ENCODE measurements at regions not wholly inside any gene's neighbourhood (a gene's known extent, or its start where the extent isn't known, plus 50 kb on each side); places are given as distances from the start of the nearest gene placed in this dataset.

- POLR2A ChIA-PET: interaction anchor here (0.6 kb wide), 1 partner anchor 266 kb away, joined by 5 read pairs; no protein-coding TSS in a partner anchor
- no peak for TF ChIP-seq CTCF (IDR thresholded peaks at IDR 0.05; ENCODE audit: unreplicated experiment)
- intact Hi-C loops (cut with micrococcal nuclease): no loop called here
- H3K9me3 Mint-ChIP-seq (ENCODE audit: unreplicated experiment): no peaks in the 10 kb centered on the region
- BruUV-seq (replicated peaks): no TSS peak
- H3K27ac Mint-ChIP-seq (ENCODE audit: low read depth, unreplicated experiment): no peak overlapping the region
- no peak overlapping the region for H3K4me3 Mint-ChIP-seq (ENCODE audit: unreplicated experiment)
- CTCF ChIA-PET: interaction anchor here (0.6 to 1.5 kb wide), 3 partner anchors 14 to 187 kb away, joined by 3 to 4 read pairs (median 4); no protein-coding TSS in a partner anchor
- no peaks in the 10 kb centered on the region for H3K36me3 Mint-ChIP-seq (ENCODE audit: insufficient read depth, unreplicated experiment)
- DNase-seq (ENCODE audit: unreplicated experiment): no peak
- H3K4me1 Mint-ChIP-seq (ENCODE audit: insufficient read depth, unreplicated experiment): no peaks in the 10 kb centered on the region
- H3K27me3 Mint-ChIP-seq (ENCODE audit: insufficient read depth, unreplicated experiment): no peaks in the 10 kb centered on the region
Measured at GRCh38 chr7:118298771-118299170, 74.3 kb downstream of the ANKRD7 start.

DNA sequence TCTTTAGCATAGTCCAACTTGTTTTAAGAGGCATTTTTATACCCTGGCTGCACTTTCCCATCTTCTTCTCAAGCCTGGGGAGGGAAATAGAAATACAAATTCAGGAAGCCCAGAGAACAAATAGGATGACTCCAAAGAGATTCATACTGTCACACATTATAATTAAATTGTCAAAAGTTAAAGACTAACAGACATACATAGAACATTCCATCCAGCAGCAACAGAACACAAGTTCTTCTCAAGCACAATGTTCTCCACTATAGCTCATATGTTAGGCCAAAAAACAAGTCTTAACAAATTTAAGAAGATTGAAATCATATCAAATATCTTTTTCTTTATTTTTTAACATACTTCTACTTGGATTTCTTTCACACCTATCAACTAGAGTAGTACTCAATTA is 75.7 kb downstream of the ANKRD7 start:
- BruUV-seq (replicated peaks): no TSS peak
- Mint-ChIP-seq H3K4me3 (ENCODE audit: unreplicated experiment) (no peak overlapping the region), H3K27ac (ENCODE audit: low read depth, unreplicated experiment) (no peak overlapping the region), H3K27me3 (ENCODE audit: insufficient read depth, unreplicated experiment) (no peaks in the 10 kb centered on the region), H3K36me3 (ENCODE audit: insufficient read depth, unreplicated experiment) (no peaks in the 10 kb centered on the region), H3K4me1 (ENCODE audit: insufficient read depth, unreplicated experiment) (no peaks in the 10 kb centered on the region), H3K9me3 (ENCODE audit: unreplicated experiment) (no peaks in the 10 kb centered on the region)
- no peak for DNase-seq (ENCODE audit: unreplicated experiment)
- intact Hi-C loops (cut with micrococcal nuclease): no loop called here
- POLR2A ChIA-PET: no interaction called here
- CTCF ChIA-PET: interaction anchor here (0.6 kb wide), 1 partner anchor 1516 kb away, joined by 3 read pairs; no protein-coding TSS in a partner anchor
- TF ChIP-seq CTCF (IDR thresholded peaks at IDR 0.05; ENCODE audit: unreplicated experiment): no peak

DNA sequence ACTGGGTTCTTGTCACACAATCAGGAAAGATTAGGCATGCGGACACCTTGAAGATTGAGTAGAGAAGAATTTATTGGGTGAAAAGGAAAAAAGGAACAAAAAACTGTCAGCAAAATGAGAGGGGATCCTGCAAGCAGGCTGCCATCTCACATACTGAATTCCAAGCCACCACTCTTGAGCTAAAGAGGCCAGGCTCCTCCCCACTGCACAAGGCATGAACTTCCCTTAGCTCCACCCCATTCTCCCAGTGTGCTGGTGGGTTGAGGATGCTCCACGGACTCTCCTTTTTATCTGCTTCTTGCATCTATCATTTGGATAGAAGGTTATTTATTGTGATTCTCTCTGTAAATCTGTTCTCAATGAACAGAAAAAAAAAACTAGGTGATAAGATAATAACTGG is 79.6 kb downstream of the ANKRD7 start:
- ChIA-PET POLR2A (interaction anchor here (0.7 kb wide), 1 partner anchor 508 kb away, joined by 3 read pairs; no protein-coding TSS in a partner anchor), CTCF (interaction anchor here (0.6 to 0.7 kb wide), 4 partner anchors 55 to 1038 kb away, joined by 3 read pairs; no protein-coding TSS in a partner anchor)
- no peak for DNase-seq (ENCODE audit: unreplicated experiment)
- Mint-ChIP-seq H3K4me1 (ENCODE audit: insufficient read depth, unreplicated experiment) (no peaks in the 10 kb centered on the region), H3K36me3 (ENCODE audit: insufficient read depth, unreplicated experiment) (no peaks in the 10 kb centered on the region), H3K9me3 (ENCODE audit: unreplicated experiment) (no peaks in the 10 kb centered on the region), H3K4me3 (ENCODE audit: unreplicated experiment) (no peak overlapping the region), H3K27ac (ENCODE audit: low read depth, unreplicated experiment) (no peak overlapping the region), H3K27me3 (ENCODE audit: insufficient read depth, unreplicated experiment) (no peaks in the 10 kb centered on the region)
- no TSS peak for BruUV-seq (replicated peaks)
- intact Hi-C loops (cut with micrococcal nuclease): no loop called here
- TF ChIP-seq CTCF (IDR thresholded peaks at IDR 0.05; ENCODE audit: unreplicated experiment): no peak

DNA sequence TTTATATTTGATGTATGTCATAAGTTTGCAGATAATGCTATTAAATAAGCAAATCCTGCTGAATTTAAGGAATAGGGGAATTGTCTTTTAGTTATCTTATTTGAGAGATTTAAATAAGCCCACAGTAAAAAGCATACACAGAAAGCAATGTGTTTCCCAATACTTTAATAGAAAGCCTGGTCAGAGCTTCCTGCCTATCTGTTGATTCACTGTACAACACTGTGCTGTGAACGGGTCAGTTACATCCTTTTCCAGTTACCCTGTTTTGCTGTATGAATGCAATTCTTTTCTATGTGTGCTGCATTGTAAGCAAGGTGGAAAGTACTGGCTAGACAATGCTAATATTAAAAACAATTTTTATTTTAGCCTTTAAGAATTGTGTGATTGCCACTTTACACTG is 81.2 kb downstream of the ANKRD7 start:
- TF ChIP-seq CTCF (IDR thresholded peaks at IDR 0.05; ENCODE audit: unreplicated experiment): no peak
- CTCF ChIA-PET: interaction anchor here (0.6 kb wide), 1 partner anchor 1863 kb away, joined by 5 read pairs; no protein-coding TSS in a partner anchor
- Mint-ChIP-seq H3K36me3 (ENCODE audit: insufficient read depth, unreplicated experiment) (no peaks in the 10 kb centered on the region), H3K4me3 (ENCODE audit: unreplicated experiment) (no peak overlapping the region), H3K27me3 (ENCODE audit: insufficient read depth, unreplicated experiment) (no peaks in the 10 kb centered on the region), H3K27ac (ENCODE audit: low read depth, unreplicated experiment) (no peak overlapping the region), H3K4me1 (ENCODE audit: insufficient read depth, unreplicated experiment) (peaks cover 12% of the 10 kb centered on the region), H3K9me3 (ENCODE audit: unreplicated experiment) (peaks cover 10% of the 10 kb centered on the region)
- POLR2A ChIA-PET: no interaction called here
- DNase-seq (ENCODE audit: unreplicated experiment): no peak
- intact Hi-C loops (cut with micrococcal nuclease): no loop called here
- BruUV-seq (replicated peaks): no TSS peak

Data from MCF 10A (cell line).